K562 (cell line): ENCODE measurements at regions not wholly inside any gene's neighbourhood (a gene's known extent, or its start where the extent isn't known, plus 50 kb on each side); places are given as distances from the start of the nearest gene placed in this dataset.

Experiments used
- ADNP ChIP-seq: fragments of 200-800 bp; sonication (Bioruptor generic); IDR thresholded peaks from 2 replicates; pipeline ENCODE4 v1.6.1; 2016; ENCODE audit warnings: missing genetic modification characterization, missing compliant biosample characterization
- ATF6 ChIP-seq: sonication (generic); formaldehyde crosslinking; IDR thresholded peaks from 2 replicates; pipeline ENCODE4 v1.4.0; 2020; ENCODE audit warnings: mild to moderate bottlenecking, missing genetic modification reagents
- CEBPB ChIP-seq: fragments of 450-650 bp; IDR thresholded peaks from 2 replicates; pipeline ENCODE4 v1.6.1; 2016; ENCODE audit warnings: missing genetic modification characterization, missing compliant biosample characterization
- CTCFL ChIP-seq: IDR thresholded peaks from 2 replicates; pipeline ENCODE4 v1.6.1; 2011; ENCODE audit warnings: borderline replicate concordance, low read depth, mild to moderate bottlenecking, moderate library complexity, low read length; ENCODE audit not compliant: insufficient read depth, poor library complexity, severe bottlenecking
- FOXP4 ChIP-seq: sonication (generic); formaldehyde crosslinking; IDR thresholded peaks from 2 replicates; pipeline ENCODE4 v1.8.0; 2022; ENCODE audit warnings: mild to moderate bottlenecking, missing genetic modification reagents, borderline replicate concordance
- MITF ChIP-seq: IDR thresholded peaks from 2 replicates; pipeline ENCODE4 v1.6.1; 2014; ENCODE audit warnings: antibody characterized with exemption
- NFE2L1 ChIP-seq: fragments of 450-650 bp; IDR thresholded peaks from 2 replicates; pipeline ENCODE4 v1.6.1; 2016; ENCODE audit warnings: missing genetic modification characterization, low read depth, mild to moderate bottlenecking, missing compliant biosample characterization, moderate library complexity, borderline replicate concordance
- PHTF2 ChIP-seq: fragments of 250-450 bp; sonication (Bioruptor Pico); IDR thresholded peaks from 2 replicates; pipeline ENCODE4 v1.5.0; 2021; ENCODE audit warnings: mild to moderate bottlenecking
- RBM22 ChIP-seq: fragments of 200-400 bp; formaldehyde crosslinking; IDR thresholded peaks from 2 replicates; pipeline ENCODE4 v1.6.1; 2018; ENCODE audit warnings: low read length, low read depth; ENCODE audit not compliant: poor library complexity, severe bottlenecking
- RNF219 ChIP-seq: fragments of 250-450 bp; sonication (Bioruptor Pico); IDR thresholded peaks from 2 replicates; pipeline ENCODE4 v1.5.0; 2022; ENCODE audit warnings: mild to moderate bottlenecking
- SETDB1 ChIP-seq: IDR thresholded peaks from one replicate; pipeline ENCODE4 v1.6.1; 2012; ENCODE audit warnings: low read length, control low read depth, inconsistent platforms
- THAP12 ChIP-seq: fragments of 250-450 bp; sonication (Bioruptor Pico); IDR thresholded peaks from 2 replicates; pipeline ENCODE4 v1.9.0; 2021; ENCODE audit warnings: mild to moderate bottlenecking, inconsistent platforms
- ZC3H4 ChIP-seq: sonication (generic); formaldehyde crosslinking; IDR thresholded peaks from 2 replicates; pipeline ENCODE4 v1.9.0; 2021; ENCODE audit warnings: missing genetic modification reagents, borderline replicate concordance
- ZSCAN29 ChIP-seq: fragments of 450-650 bp; IDR thresholded peaks from 2 replicates; pipeline ENCODE4 v1.6.1; 2017

GRCh38 chr21:33966324-33966949, 50.8 kb upstream of the ATP5PO start (continued):
- TF ChIP-seq CTCFL (no peak), PHTF2 (no peak), ATF6 (CRISPR knock-in tag) (no peak), SETDB1 (no peak), NFE2L1 (tag) (no peak), ADNP (no peak), ZC3H4 (CRISPR knock-in tag) (no peak), ZSCAN29 (no peak), THAP12 (CRISPR knock-in tag) (no peak), RBM22 (no peak), RNF219 (CRISPR knock-in tag) (no peak), CEBPB (tag) (no peak), FOXP4 (no peak), MITF (no peak)
